Neural cell (in vitro differentiated cells): ENCODE measurements at regions not wholly inside any gene's neighbourhood (a gene's known extent, or its start where the extent isn't known, plus 50 kb on each side); places are given as distances from the start of the nearest gene placed in this dataset.

ENCODE experiments used
- POLR2AphosphoS5 ChIP-seq: IDR thresholded peaks from 2 replicates; pipeline ENCODE4 v1.6.1; 2012
- TF ChIP-seq, protein P1 (sequence below): fragments of 450-650 bp; IDR thresholded peaks from 2 replicates; pipeline ENCODE4 v1.5.1; 2014; ENCODE audit warnings: antibody characterized with exemption, mild to moderate bottlenecking, moderate library complexity; ENCODE audit not compliant: poor library complexity, severe bottlenecking

DNA sequence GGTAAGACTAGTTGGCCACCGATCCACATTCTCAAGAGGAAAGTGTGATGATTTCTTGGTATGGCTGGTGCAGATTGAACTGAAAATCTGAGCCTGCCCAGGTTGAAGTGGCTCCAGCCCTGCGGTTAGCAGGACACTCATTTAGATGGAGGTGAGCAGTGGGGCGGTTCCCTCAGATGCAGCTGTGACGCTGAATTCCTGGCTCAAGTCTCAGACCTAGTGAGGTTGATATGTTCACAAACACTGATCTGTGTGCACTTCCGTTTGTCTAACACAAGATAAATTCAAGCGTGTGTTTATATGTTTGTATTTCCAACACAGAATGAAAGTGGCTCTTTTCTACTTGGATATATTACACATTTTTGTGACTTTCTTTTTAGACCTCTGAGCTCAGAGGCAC, 83.4 kb upstream of the FRMD1 start:
- TF ChIP-seq, protein P1, sequence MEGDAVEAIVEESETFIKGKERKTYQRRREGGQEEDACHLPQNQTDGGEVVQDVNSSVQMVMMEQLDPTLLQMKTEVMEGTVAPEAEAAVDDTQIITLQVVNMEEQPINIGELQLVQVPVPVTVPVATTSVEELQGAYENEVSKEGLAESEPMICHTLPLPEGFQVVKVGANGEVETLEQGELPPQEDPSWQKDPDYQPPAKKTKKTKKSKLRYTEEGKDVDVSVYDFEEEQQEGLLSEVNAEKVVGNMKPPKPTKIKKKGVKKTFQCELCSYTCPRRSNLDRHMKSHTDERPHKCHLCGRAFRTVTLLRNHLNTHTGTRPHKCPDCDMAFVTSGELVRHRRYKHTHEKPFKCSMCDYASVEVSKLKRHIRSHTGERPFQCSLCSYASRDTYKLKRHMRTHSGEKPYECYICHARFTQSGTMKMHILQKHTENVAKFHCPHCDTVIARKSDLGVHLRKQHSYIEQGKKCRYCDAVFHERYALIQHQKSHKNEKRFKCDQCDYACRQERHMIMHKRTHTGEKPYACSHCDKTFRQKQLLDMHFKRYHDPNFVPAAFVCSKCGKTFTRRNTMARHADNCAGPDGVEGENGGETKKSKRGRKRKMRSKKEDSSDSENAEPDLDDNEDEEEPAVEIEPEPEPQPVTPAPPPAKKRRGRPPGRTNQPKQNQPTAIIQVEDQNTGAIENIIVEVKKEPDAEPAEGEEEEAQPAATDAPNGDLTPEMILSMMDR = no peak
- no peak for TF ChIP-seq POLR2AphosphoS5
